ENCODE measurements at regions not wholly inside any gene's neighbourhood (a gene's known extent, or its start where the extent isn't known, plus 50 kb on each side); places are given as distances from the start of the nearest gene placed in this dataset.

GRCh38 chr15:25137013-25137412, 182.2 kb downstream of the SNRPN start:
- Histone ChIP-seq H3K27ac (ENCODE audit: low read length) (no peak overlapping the region), H3K4me2 (ENCODE audit: low read length) (no peak overlapping the region), H3K9me3 (ENCODE audit: insufficient read depth, low read length) (no peaks in the 10 kb centered on the region), H2AFZ (ENCODE audit: low read depth, low read length) (no peak overlapping the region), H3K36me3 (replicated peaks; ENCODE audit: low read depth, low read length) (no peaks in the 10 kb centered on the region), H4K20me1 (ENCODE audit: insufficient read depth, low read length) (no peaks in the 10 kb centered on the region), H3K4me3 (ENCODE audit: low read length) (no peak overlapping the region), H3K79me2 (ENCODE audit: low read length) (no peaks in the 10 kb centered on the region), H3K4me1 (ENCODE audit: low read length) (no peaks in the 10 kb centered on the region), H3K9ac (ENCODE audit: low read length) (no peak overlapping the region), H3K27me3 (ENCODE audit: low read depth, low read length) (no peaks in the 10 kb centered on the region)
- TF ChIP-seq CTCF (IDR thresholded peaks at IDR 0.05; ENCODE audit: low read depth, low read length) (no peak), EZH2phosphoT487 (IDR thresholded peaks at IDR 0.05; ENCODE audit: low read depth) (no peak)

GRCh38 chr15:25169318-25169717, 214.5 kb downstream of the SNRPN start:
- Histone ChIP-seq H3K36me3 (replicated peaks; ENCODE audit: low read depth, low read length) (no peaks in the 10 kb centered on the region), H3K9me3 (ENCODE audit: insufficient read depth, low read length) (no peaks in the 10 kb centered on the region)

GRCh38 chr15:25170113-25170731, 215.4 kb downstream of the SNRPN start:
- H3K4me2 ChIP-seq (ENCODE audit: low read length) = no peak overlapping the region
- H3K27ac ChIP-seq (ENCODE audit: low read length) = no peak overlapping the region
- H2AFZ ChIP-seq (ENCODE audit: low read depth, low read length) = no peak overlapping the region
- no peaks in the 10 kb centered on the region for H3K79me2 ChIP-seq (ENCODE audit: low read length)
- H4K20me1 ChIP-seq (ENCODE audit: insufficient read depth, low read length) = no peaks in the 10 kb centered on the region
- H3K4me1 ChIP-seq (ENCODE audit: low read length) = no peaks in the 10 kb centered on the region
- H3K9me3 ChIP-seq (ENCODE audit: insufficient read depth, low read length) = no peaks in the 10 kb centered on the region
- H3K9ac ChIP-seq (ENCODE audit: low read length) = no peak overlapping the region
- H3K36me3 ChIP-seq (replicated peaks; ENCODE audit: low read depth, low read length) = no peaks in the 10 kb centered on the region
- TF ChIP-seq EZH2phosphoT487 (IDR thresholded peaks at IDR 0.05; ENCODE audit: low read depth) (no peak), CTCF (IDR thresholded peaks at IDR 0.05; ENCODE audit: low read depth, low read length) (no peak)
- H3K4me3 ChIP-seq (ENCODE audit: low read length) = no peak overlapping the region
- H3K27me3 ChIP-seq (ENCODE audit: low read depth, low read length) = no peaks in the 10 kb centered on the region

More at GRCh38 chr15:25169318-25169717, 214.5 kb downstream of the SNRPN start:
- Histone ChIP-seq H3K27me3 (ENCODE audit: low read depth, low read length) (no peaks in the 10 kb centered on the region), H3K9ac (ENCODE audit: low read length) (no peak overlapping the region), H4K20me1 (ENCODE audit: insufficient read depth, low read length) (no peaks in the 10 kb centered on the region), H3K27ac (ENCODE audit: low read length) (no peak overlapping the region), H2AFZ (ENCODE audit: low read depth, low read length) (no peak overlapping the region), H3K79me2 (ENCODE audit: low read length) (no peaks in the 10 kb centered on the region), H3K4me3 (ENCODE audit: low read length) (no peak overlapping the region), H3K4me1 (ENCODE audit: low read length) (no peaks in the 10 kb centered on the region), H3K4me2 (ENCODE audit: low read length) (no peak overlapping the region)
- no peak for TF ChIP-seq EZH2phosphoT487 (IDR thresholded peaks at IDR 0.05; ENCODE audit: low read depth)
- TF ChIP-seq CTCF (IDR thresholded peaks at IDR 0.05; ENCODE audit: low read depth, low read length) = no peak

GRCh38 chr15:25170781-25171110, 216.0 kb downstream of the SNRPN start:
- no peaks in the 10 kb centered on the region for H4K20me1 ChIP-seq (ENCODE audit: insufficient read depth, low read length)
- no peaks in the 10 kb centered on the region for H3K79me2 ChIP-seq (ENCODE audit: low read length)
- TF ChIP-seq EZH2phosphoT487 (IDR thresholded peaks at IDR 0.05; ENCODE audit: low read depth) (no peak), CTCF (IDR thresholded peaks at IDR 0.05; ENCODE audit: low read depth, low read length) (no peak)
- H3K9me3 ChIP-seq (ENCODE audit: insufficient read depth, low read length) = no peaks in the 10 kb centered on the region
- no peak overlapping the region for H3K27ac ChIP-seq (ENCODE audit: low read length)
- H3K36me3 ChIP-seq (replicated peaks; ENCODE audit: low read depth, low read length) = no peaks in the 10 kb centered on the region
- no peak overlapping the region for H3K4me3 ChIP-seq (ENCODE audit: low read length)
- no peak overlapping the region for H3K9ac ChIP-seq (ENCODE audit: low read length)
- no peak overlapping the region for H3K4me2 ChIP-seq (ENCODE audit: low read length)
- no peaks in the 10 kb centered on the region for H3K4me1 ChIP-seq (ENCODE audit: low read length)
- no peak overlapping the region for H2AFZ ChIP-seq (ENCODE audit: low read depth, low read length)
- H3K27me3 ChIP-seq (ENCODE audit: low read depth, low read length) = no peaks in the 10 kb centered on the region

Data from OCI-LY3 (cell line).